Stomach (tissue), 8 donors: ENCODE measurements at regions not wholly inside any gene's neighbourhood (a gene's known extent, or its start where the extent isn't known, plus 50 kb on each side); places are given as distances from the start of the nearest gene placed in this dataset.

Experiments used
- DNase-seq, 2 donors: peaks; one replicate each; pipeline versions ENCODE4 v3.0.0 to v3.0.0-alpha.2; 2013 to 2019
- H3K27ac ChIP-seq, 5 donors: fragments of 200-600 bp in 4 of 5; sonication (generic) in 4 of 5; one replicate each; pipeline ENCODE4 v1.5.1; 2013 to 2019; ENCODE audit warnings: mild to moderate bottlenecking in 1 of 5, moderate library complexity in 1 of 5
- H3K27me3 ChIP-seq, 3 donors: fragments of 200-600 bp; sonication (generic); one replicate each; pipeline ENCODE4 v1.5.1; 2017 to 2019; ENCODE audit warnings: mixed run types in 1 of 3
- H3K36me3 ChIP-seq, 4 donors: fragments of 200-600 bp; sonication (generic); 1 replicate in 3 of 4; 2 replicates in 1 of 4; pipeline ENCODE4 v1.5.1; 2016 to 2019
- H3K4me1 ChIP-seq, 4 donors: fragments of 200-600 bp; sonication (generic); one replicate each; pipeline ENCODE4 v1.5.1; 2016 to 2019
- H3K4me3 ChIP-seq, 4 donors: fragments of 200-600 bp; sonication (generic) in 3 of 4; one replicate each; pipeline ENCODE4 v1.5.1; 2016 to 2019; ENCODE audit warnings: mild to moderate bottlenecking in 1 of 4
- H3K9me3 ChIP-seq, 4 donors: fragments of 200-600 bp; sonication (generic); one replicate each; pipeline ENCODE4 v1.5.1; 2016 to 2019
- EP300 ChIP-seq: sonication (generic); formaldehyde crosslinking; IDR thresholded peaks from one replicate; pipeline ENCODE4 v1.6.1; 2017; ENCODE audit warnings: antibody characterized with exemption
- POLR2A ChIP-seq, 4 donors: fragments of 450-650 bp; IDR thresholded peaks; one replicate each; pipeline ENCODE4 v1.6.1; 2016; ENCODE audit warnings: antibody characterized with exemption in 4 of 4, control low read depth in 2 of 4, mild to moderate bottlenecking in 1 of 4, moderate library complexity in 1 of 4
- POLR2AphosphoS5 ChIP-seq, 3 donors: sonication (generic); formaldehyde crosslinking; IDR thresholded peaks; one replicate each; pipeline ENCODE4 v1.6.1; 2016; ENCODE audit warnings: antibody characterized with exemption in 3 of 3
- WGBS, 5 donors: extraction: QIAGEN DNeasy Blood & Tissue Kit in 3 of 5; methylation state at CpG; one replicate each; pipeline versions ENCODE4 v1.1.5 to v1.1.7; 2013 to 2018; 5-methylcytosine and 5-hydroxymethylcytosine counted together
- intact Hi-C: fragments of 100-400 bp; cut with DNase I; formaldehyde crosslinking; loops from one replicate; pipeline ENCODE4 v1.15.1; 2023; ENCODE audit warnings: low total_unique reads
- TF ChIP-seq, protein P1 (sequence below), 7 experiments: fragments of 450-650 bp in 4 of 7; fragments of 200-600 bp in 3 of 7; sonication (generic) in 3 of 7; IDR thresholded peaks; one replicate each; pipeline ENCODE4 v1.5.1; 2016 to 2019; ENCODE audit warnings: antibody characterized with exemption in 7 of 7, control low read depth in 2 of 7, mild to moderate bottlenecking in 1 of 7
- donor health status: healthy with polysubstance abuse.
- donor health status: Bipolar disorder and iron deficiency.
- donor health status: healthy.

DNA sequence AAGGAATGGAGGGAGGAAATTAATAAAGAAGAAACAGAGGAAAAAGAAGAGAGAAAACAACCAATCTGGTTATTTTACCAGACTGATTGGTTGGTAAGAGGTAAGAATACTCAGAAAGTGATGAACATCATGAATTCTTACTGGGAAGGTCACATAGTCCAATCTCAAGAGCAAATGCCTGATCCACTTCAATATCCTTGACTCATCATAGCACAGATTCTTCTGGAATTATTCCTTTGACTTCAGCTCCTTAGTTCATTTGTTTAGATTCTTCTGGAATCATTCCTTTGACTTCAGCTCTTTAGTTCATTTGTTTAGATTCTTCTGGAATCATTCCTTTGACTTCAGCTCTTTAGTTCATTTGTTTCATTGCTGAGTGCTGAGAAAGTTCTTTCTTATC lies 2030.6 kb upstream of the CELF4 start:
- H3K27me3 ChIP-seq, result no peaks in the 10 kb centered on the region
- no peaks in the 10 kb centered on the region for H3K9me3 ChIP-seq
- H3K36me3 ChIP-seq, result no peaks in the 10 kb centered on the region
- intact Hi-C loops, result no loop called here
- H3K4me3 ChIP-seq, result no peak overlapping the region
- no peak overlapping the region for H3K27ac ChIP-seq
- no peak for DNase-seq
- no peaks in the 10 kb centered on the region for H3K4me1 ChIP-seq
- TF ChIP-seq, protein P1, sequence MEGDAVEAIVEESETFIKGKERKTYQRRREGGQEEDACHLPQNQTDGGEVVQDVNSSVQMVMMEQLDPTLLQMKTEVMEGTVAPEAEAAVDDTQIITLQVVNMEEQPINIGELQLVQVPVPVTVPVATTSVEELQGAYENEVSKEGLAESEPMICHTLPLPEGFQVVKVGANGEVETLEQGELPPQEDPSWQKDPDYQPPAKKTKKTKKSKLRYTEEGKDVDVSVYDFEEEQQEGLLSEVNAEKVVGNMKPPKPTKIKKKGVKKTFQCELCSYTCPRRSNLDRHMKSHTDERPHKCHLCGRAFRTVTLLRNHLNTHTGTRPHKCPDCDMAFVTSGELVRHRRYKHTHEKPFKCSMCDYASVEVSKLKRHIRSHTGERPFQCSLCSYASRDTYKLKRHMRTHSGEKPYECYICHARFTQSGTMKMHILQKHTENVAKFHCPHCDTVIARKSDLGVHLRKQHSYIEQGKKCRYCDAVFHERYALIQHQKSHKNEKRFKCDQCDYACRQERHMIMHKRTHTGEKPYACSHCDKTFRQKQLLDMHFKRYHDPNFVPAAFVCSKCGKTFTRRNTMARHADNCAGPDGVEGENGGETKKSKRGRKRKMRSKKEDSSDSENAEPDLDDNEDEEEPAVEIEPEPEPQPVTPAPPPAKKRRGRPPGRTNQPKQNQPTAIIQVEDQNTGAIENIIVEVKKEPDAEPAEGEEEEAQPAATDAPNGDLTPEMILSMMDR (IDR thresholded peaks at IDR 0.05), result no peak
- TF ChIP-seq EP300, result no peak
- no peak for TF ChIP-seq POLR2A (IDR thresholded peaks at IDR 0.05)
- TF ChIP-seq POLR2AphosphoS5 (IDR thresholded peaks at IDR 0.05), result no peak

- H3K4me3 ChIP-seq, result no peak overlapping the region
- H3K27me3 ChIP-seq, result no peaks in the 10 kb centered on the region
- intact Hi-C loops, result no loop called here
- H3K27ac ChIP-seq, result no peak overlapping the region
- no peak for DNase-seq
- no peaks in the 10 kb centered on the region for H3K4me1 ChIP-seq
- no peaks in the 10 kb centered on the region for H3K9me3 ChIP-seq
- TF ChIP-seq, protein P1 (IDR thresholded peaks at IDR 0.05), result no peak
- TF ChIP-seq POLR2AphosphoS5 (IDR thresholded peaks at IDR 0.05), result no peak
- no peak for TF ChIP-seq POLR2A (IDR thresholded peaks at IDR 0.05)
- TF ChIP-seq EP300, result no peak
- no peaks in the 10 kb centered on the region for H3K36me3 ChIP-seq
These were observed 2028.6 kb upstream of the CELF4 start for GRCh38 chr18:39594206-39594605.

- Histone ChIP-seq H3K27me3 (no peaks in the 10 kb centered on the region), H3K27ac (no peak overlapping the region), H3K9me3 (no peaks in the 10 kb centered on the region), H3K36me3 (no peaks in the 10 kb centered on the region), H3K4me1 (no peaks in the 10 kb centered on the region), H3K4me3 (no peak overlapping the region)
- intact Hi-C loops, result no loop called here
- no peak for DNase-seq
- no peak for TF ChIP-seq POLR2AphosphoS5 (IDR thresholded peaks at IDR 0.05)
- TF ChIP-seq POLR2A (IDR thresholded peaks at IDR 0.05), result no peak
- TF ChIP-seq EP300, result no peak
- TF ChIP-seq, protein P1 (IDR thresholded peaks at IDR 0.05), result no peak
These were observed 2026.1 kb upstream of the CELF4 start for GRCh38 chr18:39591649-39592048.

DNA sequence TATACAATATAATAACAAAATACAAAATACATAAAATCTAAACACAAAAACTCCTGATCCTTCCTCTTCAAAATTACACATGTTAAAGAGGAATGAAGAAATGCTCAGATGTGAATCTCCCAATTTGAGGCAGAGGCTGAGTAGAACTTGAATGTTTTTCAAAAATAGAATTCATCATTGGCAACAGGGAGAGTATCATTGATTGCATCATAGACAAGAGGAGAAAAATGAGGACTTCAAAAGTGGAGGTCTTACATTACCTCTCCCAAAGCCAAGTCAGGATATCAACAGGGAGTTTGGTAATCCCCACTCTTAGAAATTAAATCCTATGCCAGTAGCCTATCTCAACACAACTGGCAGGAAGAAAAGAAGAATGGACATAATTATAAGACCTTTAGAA lies 2023.9 kb upstream of the CELF4 start:
- intact Hi-C loops, result no loop called here
- H3K9me3 ChIP-seq, result no peaks in the 10 kb centered on the region
- H3K4me3 ChIP-seq, result no peak overlapping the region
- no peaks in the 10 kb centered on the region for H3K36me3 ChIP-seq
- H3K27me3 ChIP-seq, result no peaks in the 10 kb centered on the region
- DNase-seq, result no peak
- TF ChIP-seq EP300 (no peak), POLR2AphosphoS5 (IDR thresholded peaks at IDR 0.05) (no peak), POLR2A (IDR thresholded peaks at IDR 0.05) (no peak)
- TF ChIP-seq, protein P1 (IDR thresholded peaks at IDR 0.05), result no peak
- H3K27ac ChIP-seq, result no peak overlapping the region
- no peaks in the 10 kb centered on the region for H3K4me1 ChIP-seq

GRCh38 chr18:39587586-39587985 lies 2022.0 kb upstream of the CELF4 start:
- H3K9me3 ChIP-seq, result no peaks in the 10 kb centered on the region
- 90 to 98% (median 95%) methylated on average over 1 of the region's 1 CpG for WGBS, 5 donors
- no peak for DNase-seq
- H3K27me3 ChIP-seq, result no peaks in the 10 kb centered on the region
- no peaks in the 10 kb centered on the region for H3K4me1 ChIP-seq
- no peak overlapping the region for H3K4me3 ChIP-seq
- TF ChIP-seq POLR2AphosphoS5 (IDR thresholded peaks at IDR 0.05) (no peak), EP300 (no peak)
- TF ChIP-seq, protein P1 (IDR thresholded peaks at IDR 0.05), result no peak
- H3K27ac ChIP-seq, result no peak overlapping the region
- H3K36me3 ChIP-seq, result no peaks in the 10 kb centered on the region
- intact Hi-C loops, result no loop called here
